Neural cell (in vitro differentiated cells): ENCODE measurements at regions not wholly inside any gene's neighbourhood (a gene's known extent, or its start where the extent isn't known, plus 50 kb on each side); places are given as distances from the start of the nearest gene placed in this dataset.

Experiments
- CTCF ChIP-seq: fragments of 450-650 bp; IDR thresholded peaks from 2 replicates; pipeline ENCODE4 v1.5.1; 2014; ENCODE audit warnings: antibody characterized with exemption, mild to moderate bottlenecking, moderate library complexity; ENCODE audit not compliant: poor library complexity, severe bottlenecking
- EP300 ChIP-seq: fragments of 450-650 bp; conservative IDR thresholded peaks from 2 replicates; pipeline ENCODE4 v1.6.1; 2014; ENCODE audit warnings: antibody characterized with exemption, mild to moderate bottlenecking, moderate library complexity; ENCODE audit not compliant: poor library complexity, severe bottlenecking
- EZH2 ChIP-seq: fragments of 200-600, 300-800 bp; shearing (Covaris generic), sonication (generic); IDR thresholded peaks from 2 replicates; pipeline ENCODE4 v1.6.1; 2014; ENCODE audit warnings: antibody characterized with exemption, low read length, borderline replicate concordance, mild to moderate bottlenecking; ENCODE audit not compliant: insufficient read depth, poor library complexity, severe bottlenecking
- MXI1 ChIP-seq: fragments of 450-650 bp; conservative IDR thresholded peaks from 2 replicates; pipeline ENCODE4 v1.6.1; 2014; ENCODE audit warnings: antibody characterized with exemption, mild to moderate bottlenecking; ENCODE audit not compliant: poor library complexity, severe bottlenecking
- POLR2AphosphoS5 ChIP-seq: IDR thresholded peaks from 2 replicates; pipeline ENCODE4 v1.6.1; 2012
- RAD21 ChIP-seq: fragments of 450-650 bp; conservative IDR thresholded peaks from 2 replicates; pipeline ENCODE4 v1.6.1; 2014; ENCODE audit warnings: antibody characterized with exemption, mild to moderate bottlenecking, moderate library complexity
- REST ChIP-seq: IDR thresholded peaks from 2 replicates; pipeline ENCODE4 v1.6.1; 2012; ENCODE audit warnings: borderline replicate concordance
- SMC3 ChIP-seq: fragments of 450-650 bp; conservative IDR thresholded peaks from 2 replicates; pipeline ENCODE4 v1.6.1; 2014; ENCODE audit warnings: antibody characterized with exemption, mild to moderate bottlenecking, moderate library complexity; ENCODE audit not compliant: poor library complexity
- TAF1 ChIP-seq: IDR thresholded peaks from 2 replicates; pipeline ENCODE4 v1.6.1; 2012; ENCODE audit warnings: low read depth

GRCh38 chr2:3914241-3914640 is 210.9 kb downstream of the DCDC2C start:
- TF ChIP-seq CTCF (no peak), EZH2 (no peak), POLR2AphosphoS5 (no peak), SMC3 (no peak), TAF1 (no peak), RAD21 (no peak), EP300 (no peak), MXI1 (no peak), REST (no peak)
